ACC112 (cell line): ENCODE measurements at regions not wholly inside any gene's neighbourhood (a gene's known extent, or its start where the extent isn't known, plus 50 kb on each side); places are given as distances from the start of the nearest gene placed in this dataset.

ENCODE experiments used
- H2AFZ ChIP-seq: fragments of 200-600 bp; sonication (generic); one replicate; pipeline ENCODE4 v1.6.0; 2017; ENCODE audit warnings: antibody characterized with exemption, low read length; ENCODE audit not compliant: unreplicated experiment
- H3K27ac ChIP-seq: fragments of 200-600 bp; sonication (generic); 2 replicates; pipeline ENCODE4 v1.5.1; 2014; ENCODE audit warnings: low read depth, mild to moderate bottlenecking, antibody characterized with exemption, low read length, moderate library complexity
- H3K27me3 ChIP-seq: fragments of 200-600 bp; sonication (generic); 2 replicates; pipeline ENCODE4 v1.6.1; 2014; ENCODE audit warnings: mild to moderate bottlenecking, antibody characterized with exemption, low read length, moderate library complexity, mixed read lengths; ENCODE audit not compliant: insufficient read depth
- H3K36me3 ChIP-seq: fragments of 200-600 bp; sonication (generic); 2 replicates; pipeline ENCODE4 v1.6.1; 2016; ENCODE audit warnings: mild to moderate bottlenecking, antibody characterized with exemption, low read length, moderate library complexity, mixed read lengths; ENCODE audit not compliant: insufficient read depth
- H3K4me1 ChIP-seq: fragments of 200-600 bp; sonication (generic); one replicate; pipeline ENCODE4 v1.6.1; 2016; ENCODE audit warnings: low read length, mixed read lengths; ENCODE audit not compliant: insufficient read depth, unreplicated experiment, control insufficient read depth
- H3K4me3 ChIP-seq: fragments of 200-600 bp; sonication (generic); 2 replicates; pipeline ENCODE4 v1.5.1; 2014; ENCODE audit warnings: mild to moderate bottlenecking, low read depth, low read length
- H3K79me2 ChIP-seq: fragments of 200-600 bp; sonication (generic); one replicate; pipeline ENCODE4 v1.6.0; 2016; ENCODE audit warnings: low read length; ENCODE audit not compliant: control insufficient read depth, unreplicated experiment, insufficient read depth

GRCh38 chr12:85657251-85657650 lies 179.0 kb downstream of the RASSF9 start:
- Histone ChIP-seq H3K79me2 (no peaks in the 10 kb centered on the region), H3K27ac (no peak overlapping the region), H3K27me3 (no peaks in the 10 kb centered on the region), H2AFZ (no peak overlapping the region), H3K36me3 (no peaks in the 10 kb centered on the region), H3K4me3 (no peak overlapping the region), H3K4me1 (no peaks in the 10 kb centered on the region)

- Histone ChIP-seq H3K36me3 (no peaks in the 10 kb centered on the region), H3K4me1 (no peaks in the 10 kb centered on the region), H3K27ac (no peak overlapping the region), H2AFZ (no peak overlapping the region), H3K79me2 (no peaks in the 10 kb centered on the region), H3K4me3 (no peak overlapping the region), H3K27me3 (no peaks in the 10 kb centered on the region)
These were observed 178.2 kb downstream of the RASSF9 start for GRCh38 chr12:85657836-85658630.

GRCh38 chr12:85659754-85660530 lies 176.3 kb downstream of the RASSF9 start:
- H3K27ac ChIP-seq: no peak overlapping the region
- H3K36me3 ChIP-seq: no peaks in the 10 kb centered on the region
- H3K27me3 ChIP-seq: no peaks in the 10 kb centered on the region
- H3K79me2 ChIP-seq: no peaks in the 10 kb centered on the region
- H2AFZ ChIP-seq: no peak overlapping the region
- H3K4me1 ChIP-seq: no peaks in the 10 kb centered on the region
- no peak overlapping the region for H3K4me3 ChIP-seq

GRCh38 chr12:85661461-85662206 lies 174.6 kb downstream of the RASSF9 start:
- H3K4me1 ChIP-seq: no peaks in the 10 kb centered on the region
- no peak overlapping the region for H3K4me3 ChIP-seq
- no peaks in the 10 kb centered on the region for H3K36me3 ChIP-seq
- no peaks in the 10 kb centered on the region for H3K27me3 ChIP-seq
- H3K27ac ChIP-seq: no peak overlapping the region
- no peak overlapping the region for H2AFZ ChIP-seq
- no peaks in the 10 kb centered on the region for H3K79me2 ChIP-seq

- Histone ChIP-seq H3K79me2 (no peaks in the 10 kb centered on the region), H3K27ac (no peak overlapping the region), H2AFZ (no peak overlapping the region), H3K36me3 (no peaks in the 10 kb centered on the region), H3K4me1 (no peaks in the 10 kb centered on the region), H3K4me3 (no peak overlapping the region), H3K27me3 (no peaks in the 10 kb centered on the region)
These were observed 174.0 kb downstream of the RASSF9 start for GRCh38 chr12:85662207-85662602.

- Histone ChIP-seq H2AFZ (no peak overlapping the region), H3K36me3 (no peaks in the 10 kb centered on the region), H3K79me2 (no peaks in the 10 kb centered on the region), H3K27ac (no peak overlapping the region), H3K4me1 (no peaks in the 10 kb centered on the region), H3K4me3 (no peak overlapping the region), H3K27me3 (no peaks in the 10 kb centered on the region)
These were observed 172.6 kb downstream of the RASSF9 start for GRCh38 chr12:85663631-85664030.

GRCh38 chr12:85664429-85664828 lies 171.8 kb downstream of the RASSF9 start:
- H3K79me2 ChIP-seq: no peaks in the 10 kb centered on the region
- H3K36me3 ChIP-seq: no peaks in the 10 kb centered on the region
- H3K27ac ChIP-seq: no peak overlapping the region
- no peaks in the 10 kb centered on the region for H3K27me3 ChIP-seq
- H3K4me3 ChIP-seq: no peak overlapping the region
- H3K4me1 ChIP-seq: no peaks in the 10 kb centered on the region
- H2AFZ ChIP-seq: no peak overlapping the region

GRCh38 chr12:85669911-85670310 lies 166.3 kb downstream of the RASSF9 start:
- Histone ChIP-seq H3K36me3 (no peaks in the 10 kb centered on the region), H3K27me3 (no peaks in the 10 kb centered on the region), H3K79me2 (no peaks in the 10 kb centered on the region), H3K4me3 (no peak overlapping the region), H2AFZ (no peak overlapping the region), H3K4me1 (no peaks in the 10 kb centered on the region), H3K27ac (no peak overlapping the region)

GRCh38 chr12:85672436-85672835 lies 163.8 kb downstream of the RASSF9 start:
- no peaks in the 10 kb centered on the region for H3K27me3 ChIP-seq
- no peaks in the 10 kb centered on the region for H3K36me3 ChIP-seq
- no peak overlapping the region for H3K27ac ChIP-seq
- no peaks in the 10 kb centered on the region for H3K4me1 ChIP-seq
- no peak overlapping the region for H2AFZ ChIP-seq
- H3K79me2 ChIP-seq: no peaks in the 10 kb centered on the region
- H3K4me3 ChIP-seq: no peak overlapping the region

- Histone ChIP-seq H3K4me1 (no peaks in the 10 kb centered on the region), H3K36me3 (no peaks in the 10 kb centered on the region), H3K79me2 (no peaks in the 10 kb centered on the region), H3K4me3 (no peak overlapping the region), H3K27me3 (no peaks in the 10 kb centered on the region), H2AFZ (no peak overlapping the region), H3K27ac (no peak overlapping the region)
These were observed 162.2 kb downstream of the RASSF9 start for GRCh38 chr12:85673921-85674420.
